Stimulated activated CD4-positive, alpha-beta T cell treated with anti-CD3 and anti-CD28 coated beads, Interleukin-1b, Interleukin-23, amount 100 ng/mL, for 1 hour (primary cell): ENCODE measurements at regions not wholly inside any gene's neighbourhood (a gene's known extent, or its start where the extent isn't known, plus 50 kb on each side); places are given as distances from the start of the nearest gene placed in this dataset.

Source experiments
- DNase-seq, 2 donors: peaks; one replicate each; pipeline ENCODE4 v3.0.0-alpha.2; 2020; ENCODE audit warnings: low read depth in 2 of 2

DNA sequence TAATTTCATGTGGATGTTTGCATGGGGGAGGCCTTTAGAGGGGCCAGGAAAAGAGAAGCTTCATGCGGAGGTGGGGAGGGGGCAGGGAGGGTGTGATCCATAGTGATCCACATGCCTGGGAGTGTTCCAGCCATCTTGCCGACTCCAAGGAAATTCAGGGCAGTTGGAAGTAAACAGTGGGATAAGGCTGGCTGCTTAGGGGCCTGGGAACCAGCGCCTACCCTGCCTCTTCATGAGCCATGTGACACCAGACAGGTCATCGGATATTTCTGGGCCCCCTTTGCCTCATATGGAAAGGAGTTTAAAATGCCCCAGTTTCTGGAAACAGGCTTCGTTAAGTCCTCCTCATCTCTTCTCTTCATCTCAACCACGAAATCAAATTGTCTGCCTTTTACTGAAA lies 983.2 kb downstream of the BCL11B start:
- DNase-seq: no peak

DNA sequence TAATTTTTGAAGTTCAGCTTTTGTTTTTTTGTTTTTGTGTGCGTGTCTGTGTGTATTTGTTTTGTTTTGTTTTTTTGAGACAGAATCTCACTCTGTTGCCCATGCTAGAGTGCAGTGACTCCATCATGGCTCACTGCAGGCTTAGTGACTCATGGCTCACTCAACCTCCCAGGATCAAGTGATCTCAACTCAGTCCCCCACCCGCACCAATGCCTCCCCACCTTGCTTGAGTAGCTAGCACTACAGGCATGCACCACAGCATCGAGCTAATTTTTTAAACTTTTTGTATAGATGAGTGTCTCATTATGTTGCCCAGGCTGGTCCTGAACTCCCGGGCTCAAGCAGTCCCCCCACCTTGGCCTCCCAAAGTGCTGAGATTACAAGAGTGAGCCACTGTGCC lies 981.4 kb downstream of the BCL11B start:
- DNase-seq: no peak

DNA sequence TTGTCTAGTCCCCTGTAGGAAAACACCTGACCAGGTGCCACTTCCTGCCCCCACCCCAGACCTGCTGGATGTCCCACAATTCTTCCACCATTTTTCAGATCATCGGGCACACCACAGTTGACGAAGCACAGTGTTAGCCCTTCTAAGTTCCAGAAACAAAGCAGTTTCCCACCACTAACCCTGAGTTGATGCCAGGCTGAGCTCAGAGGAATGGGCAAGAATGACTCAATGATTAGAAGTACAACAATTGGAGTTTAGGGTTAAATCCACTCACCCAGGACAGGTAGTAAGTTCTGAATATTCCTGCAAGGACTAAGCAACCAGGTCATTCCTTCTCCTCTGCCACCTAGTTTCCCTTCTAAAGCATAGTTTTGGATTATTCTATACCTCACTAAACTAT lies 979.8 kb downstream of the BCL11B start:
- DNase-seq: no peak

DNA sequence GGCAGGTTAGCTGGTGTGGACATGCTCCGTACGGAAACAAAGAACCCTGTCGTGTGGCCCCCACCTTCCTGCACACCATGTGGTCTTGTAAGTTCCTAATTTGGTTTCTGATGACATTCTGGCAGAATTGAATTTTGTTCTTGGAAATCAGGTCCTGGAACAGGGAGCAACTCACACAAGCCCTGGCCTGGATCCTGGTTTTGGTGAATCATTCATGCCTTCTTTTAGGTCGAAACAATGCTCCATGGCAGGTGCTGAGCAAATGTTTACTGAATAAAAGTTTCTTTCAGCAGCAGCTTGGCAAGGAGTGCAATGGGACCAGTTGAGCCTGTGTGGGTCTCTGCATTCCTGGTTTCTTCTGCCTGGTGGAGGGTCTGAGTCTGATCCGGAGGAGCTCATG lies 978.4 kb downstream of the BCL11B start:
- DNase-seq: no peak

DNA sequence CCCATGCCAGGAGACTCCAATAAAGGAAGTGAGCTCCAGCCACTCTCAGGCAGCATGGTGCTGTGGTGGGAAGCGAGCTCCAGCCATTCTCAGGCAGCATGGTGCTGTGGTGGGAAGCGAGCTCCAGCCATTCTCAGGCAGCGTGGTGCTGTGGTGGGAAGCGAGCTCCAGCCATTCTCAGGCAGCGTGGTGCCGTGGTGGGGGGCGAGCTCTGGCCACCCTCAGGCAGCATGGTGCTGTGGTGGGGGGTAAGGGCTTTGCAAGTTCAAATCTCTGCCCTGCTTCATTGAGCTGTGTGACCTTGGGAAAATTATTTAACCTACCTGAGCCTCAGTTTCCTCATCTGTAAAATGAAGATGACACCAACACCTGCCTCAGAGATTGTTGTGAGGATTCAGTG lies 975.1 kb downstream of the BCL11B start:
- DNase-seq: no peak

DNA sequence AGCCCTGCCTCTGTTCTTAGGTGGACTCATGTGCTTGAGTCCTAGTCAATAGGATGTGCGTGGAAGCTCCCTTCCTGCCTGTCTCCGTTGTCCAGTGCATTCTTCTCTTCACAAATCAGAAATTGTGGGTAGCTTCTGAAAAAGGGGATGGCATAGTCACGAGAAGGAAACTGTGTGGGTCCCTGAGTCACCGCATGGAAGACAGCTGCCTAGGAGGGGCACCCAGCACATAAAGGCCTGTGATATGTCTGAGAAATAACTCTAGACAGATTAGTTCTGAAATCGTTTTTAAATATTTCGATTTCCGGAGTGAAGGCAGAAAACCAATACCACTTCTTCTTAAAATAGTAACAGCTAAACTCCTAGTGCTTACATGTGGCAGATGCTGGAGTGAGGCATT lies 974.4 kb downstream of the BCL11B start:
- no peak for DNase-seq

DNA sequence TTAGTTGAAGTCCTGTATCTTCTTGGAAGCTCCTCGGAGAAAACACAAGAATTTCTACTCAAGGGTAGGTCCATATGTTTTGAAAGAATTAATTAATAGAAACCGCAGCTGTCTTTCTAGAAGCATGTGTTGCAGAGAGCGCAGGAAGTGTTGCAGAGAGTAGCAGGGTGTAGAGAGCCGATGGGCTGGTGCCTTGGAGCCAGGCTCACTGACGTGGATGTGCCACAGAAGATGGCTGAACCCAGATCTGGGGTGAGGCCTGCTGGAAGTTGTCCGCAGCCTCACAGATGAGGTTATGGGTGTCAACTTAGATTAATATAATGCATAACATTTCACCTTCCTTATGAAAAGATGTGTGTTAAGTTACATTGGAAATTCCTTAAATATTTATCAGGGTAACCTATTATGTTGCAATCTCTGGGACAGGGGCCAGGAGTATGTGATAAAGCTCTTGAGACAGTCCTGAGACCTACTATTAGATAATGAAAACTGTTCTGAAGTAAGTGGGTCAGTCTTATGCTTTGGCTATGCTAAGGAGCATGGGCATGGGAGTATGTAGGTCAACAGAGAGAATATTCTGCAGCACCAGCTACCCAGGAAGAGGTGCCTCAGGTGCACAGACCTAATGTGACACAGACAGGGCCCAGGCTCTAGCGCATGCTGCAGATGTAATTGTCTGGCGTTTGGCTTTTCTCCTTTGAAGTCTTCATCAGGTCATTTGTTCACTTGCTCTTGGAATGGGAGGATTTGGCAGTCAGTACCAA lies 973.3 kb downstream of the BCL11B start:
- DNase-seq: no peak

DNA sequence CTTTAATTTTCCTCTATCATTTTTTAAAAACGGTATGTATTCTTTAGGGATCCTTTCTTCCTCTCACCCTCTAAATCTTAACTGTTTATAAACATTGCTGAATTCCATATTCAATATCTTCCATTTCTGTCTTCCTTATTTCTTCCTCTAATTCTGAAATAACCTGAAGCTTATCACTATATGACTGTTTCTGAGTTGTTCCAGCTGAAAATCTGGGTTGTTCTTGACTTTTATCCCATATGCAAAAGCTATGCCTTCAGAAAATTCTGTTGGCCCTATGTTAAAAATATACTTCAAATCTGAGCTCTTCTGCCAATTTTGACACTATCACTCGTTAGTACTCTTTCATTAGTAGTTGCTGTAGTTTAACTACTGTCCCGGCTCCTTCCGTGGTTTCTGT lies 970.3 kb downstream of the BCL11B start:
- DNase-seq: no peak

DNA sequence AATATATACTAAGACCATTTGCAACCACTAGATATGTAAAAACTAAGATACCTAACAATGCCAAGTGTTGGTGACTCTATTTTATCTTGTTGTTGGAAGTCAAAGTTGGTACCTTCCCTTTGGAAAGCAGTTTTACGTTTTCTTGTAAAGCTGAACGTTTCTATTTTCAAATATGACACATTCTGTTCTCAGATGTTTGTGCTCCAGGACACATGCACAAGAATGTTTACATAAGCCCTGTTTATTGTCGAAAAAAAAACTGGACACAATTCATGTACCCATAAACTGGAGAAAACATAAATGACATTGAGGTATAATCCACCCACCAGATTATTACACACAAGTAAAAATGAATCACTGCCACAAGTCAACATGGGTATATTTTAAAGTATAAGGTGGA lies 967.4 kb downstream of the BCL11B start:
- DNase-seq: no peak

DNA sequence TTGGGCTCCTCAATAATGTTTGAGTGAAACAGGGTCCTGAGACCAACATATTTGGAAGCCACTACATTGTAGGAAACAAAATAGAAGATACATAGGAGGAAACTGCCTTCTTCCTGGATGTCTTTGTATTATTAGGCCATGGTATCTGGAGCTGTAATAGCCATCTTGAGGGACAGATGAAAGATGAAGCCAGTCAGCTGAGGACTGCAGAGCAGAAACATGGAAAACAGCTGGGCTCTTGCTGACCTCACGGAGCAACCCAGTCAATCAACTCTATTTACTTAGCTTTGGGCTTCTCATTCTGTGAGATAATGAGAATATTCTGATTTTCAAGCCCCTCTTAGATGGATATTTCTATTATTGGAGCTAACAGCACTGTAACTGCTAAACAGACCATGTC lies 962.4 kb downstream of the BCL11B start:
- DNase-seq: no peak

DNA sequence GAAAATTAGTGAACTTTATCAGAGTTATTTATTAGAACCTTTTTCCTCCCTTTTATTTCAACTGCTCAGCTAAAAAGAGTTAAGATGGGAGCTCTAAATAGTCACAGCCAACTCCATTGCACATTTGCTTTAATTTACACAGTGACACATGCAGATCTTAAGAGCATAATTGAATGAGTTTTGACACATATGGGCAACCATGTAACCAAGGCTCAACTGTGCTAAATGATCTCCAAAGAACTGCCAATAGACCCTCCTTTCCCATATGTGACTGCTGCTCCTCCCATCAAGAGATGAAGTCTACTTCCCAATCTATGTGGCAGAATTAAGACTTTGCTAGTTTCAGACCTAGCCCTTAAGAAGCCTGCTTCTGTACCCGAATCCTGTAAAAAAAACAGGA lies 960.0 kb downstream of the BCL11B start:
- DNase-seq: no peak

DNA sequence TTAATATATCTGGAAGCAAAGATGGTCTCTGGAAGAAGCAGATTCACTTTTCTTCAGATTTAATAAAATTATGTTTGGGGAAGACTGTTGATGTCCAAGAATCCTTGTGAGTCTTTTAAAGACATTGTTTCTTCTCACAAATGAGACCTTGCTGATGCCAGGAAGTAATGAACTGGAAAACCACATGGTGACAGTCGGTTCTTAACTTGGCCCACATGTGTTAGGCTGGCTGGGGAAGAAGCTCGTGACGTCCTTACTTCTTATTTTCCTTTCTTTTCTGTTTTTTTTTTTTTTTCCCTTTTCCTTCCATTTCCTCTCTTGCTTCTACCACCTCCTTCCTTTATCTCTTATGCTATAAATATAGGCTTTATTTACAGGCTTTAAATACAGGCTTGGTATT lies 950.2 kb downstream of the BCL11B start:
- DNase-seq: no peak

DNA sequence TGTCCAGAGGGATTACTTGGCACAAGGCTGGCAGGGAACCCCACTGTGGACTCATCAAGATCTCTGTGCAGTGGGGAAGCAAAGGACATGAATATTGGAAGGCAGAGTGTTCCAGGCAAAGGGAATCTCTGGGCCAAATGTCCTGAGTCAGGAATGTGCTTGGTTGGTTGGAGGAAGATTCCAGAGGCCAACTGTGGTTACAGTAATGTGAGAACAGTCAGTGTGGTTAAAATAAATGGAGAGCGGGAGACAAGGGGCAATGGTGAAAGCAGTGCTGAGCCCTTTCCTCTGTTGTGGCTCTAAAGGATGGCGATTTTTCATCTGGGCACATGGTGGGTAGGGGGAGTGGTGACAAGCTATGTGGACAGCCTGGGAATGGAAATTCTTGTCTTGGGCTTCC lies 948.2 kb downstream of the BCL11B start:
- no peak for DNase-seq

DNA sequence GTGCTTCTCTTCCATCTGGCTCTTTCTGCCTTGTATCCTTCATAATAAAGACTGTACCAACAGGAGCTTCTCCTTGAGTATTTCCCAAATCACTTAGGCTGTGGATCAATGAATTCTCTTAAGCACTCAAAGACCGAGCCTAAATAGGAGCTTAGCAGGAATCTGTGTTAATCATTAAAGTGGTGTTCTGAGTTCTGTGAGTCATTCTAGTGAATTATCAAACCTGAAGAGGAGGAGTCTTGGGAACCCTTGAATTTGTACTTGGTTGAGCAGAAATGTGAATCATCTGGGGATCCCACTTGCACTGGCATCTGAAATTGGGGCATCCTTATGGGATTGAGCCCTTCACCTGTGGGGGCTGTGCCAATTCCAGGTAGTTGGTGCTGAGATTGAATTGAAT lies 946.2 kb downstream of the BCL11B start:
- no peak for DNase-seq

DNA sequence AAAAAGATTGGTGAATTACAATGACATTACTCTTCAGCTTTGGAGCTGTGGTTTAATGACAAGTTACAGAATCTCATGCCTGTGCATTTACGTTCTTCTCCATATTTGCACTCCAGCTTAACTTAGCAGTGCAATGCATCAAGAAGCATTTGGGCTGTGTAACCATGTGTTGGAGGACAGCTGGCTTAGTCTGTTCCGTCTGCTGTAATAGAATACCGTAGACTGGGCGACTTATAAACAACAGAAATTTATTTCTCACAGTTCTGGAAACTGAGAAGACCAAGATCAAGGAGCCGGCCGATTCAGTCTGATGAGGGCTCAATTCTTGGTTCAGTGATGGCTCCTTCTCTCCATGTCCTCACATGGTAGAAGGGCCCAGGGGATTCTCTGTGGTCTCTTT lies 943.5 kb downstream of the BCL11B start:
- no peak for DNase-seq

DNA sequence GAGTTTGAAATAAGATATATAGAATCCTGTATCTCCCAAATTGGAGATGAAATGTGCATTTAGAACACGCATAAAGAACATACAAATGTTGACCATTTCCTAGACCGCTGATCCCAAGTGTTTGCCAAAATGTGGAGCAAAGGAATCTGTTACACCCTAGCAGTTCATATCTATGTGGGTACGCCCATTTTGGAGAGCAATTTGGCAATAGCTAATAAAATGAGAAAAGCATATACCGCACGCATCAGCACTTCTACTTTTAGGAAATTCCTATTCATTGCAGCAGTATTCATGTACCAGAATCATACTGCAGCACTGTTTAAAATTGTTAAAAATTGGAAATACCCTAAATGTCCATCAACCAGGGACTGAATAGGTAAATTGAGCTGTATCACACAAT lies 937.8 kb downstream of the BCL11B start:
- DNase-seq: no peak

DNA sequence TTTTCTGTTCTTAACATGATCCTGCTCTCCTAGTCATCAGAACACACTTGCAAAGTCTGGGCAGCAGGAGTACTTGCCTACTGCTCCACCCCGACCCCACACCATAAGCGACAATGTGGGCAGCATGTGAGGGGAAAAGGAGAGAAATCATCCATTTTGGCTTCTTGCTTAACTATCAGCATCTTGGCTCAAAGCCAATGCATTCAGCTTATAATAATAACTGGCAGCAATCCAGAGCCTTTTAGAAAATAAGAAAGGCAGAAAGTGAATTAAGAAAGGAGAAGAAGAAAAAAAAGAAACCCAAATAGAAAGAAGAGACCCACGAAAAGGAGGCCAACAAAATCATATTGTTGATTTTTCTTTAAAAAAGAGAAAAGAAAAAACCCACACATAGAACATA lies 930.8 kb downstream of the BCL11B start:
- no peak for DNase-seq

DNA sequence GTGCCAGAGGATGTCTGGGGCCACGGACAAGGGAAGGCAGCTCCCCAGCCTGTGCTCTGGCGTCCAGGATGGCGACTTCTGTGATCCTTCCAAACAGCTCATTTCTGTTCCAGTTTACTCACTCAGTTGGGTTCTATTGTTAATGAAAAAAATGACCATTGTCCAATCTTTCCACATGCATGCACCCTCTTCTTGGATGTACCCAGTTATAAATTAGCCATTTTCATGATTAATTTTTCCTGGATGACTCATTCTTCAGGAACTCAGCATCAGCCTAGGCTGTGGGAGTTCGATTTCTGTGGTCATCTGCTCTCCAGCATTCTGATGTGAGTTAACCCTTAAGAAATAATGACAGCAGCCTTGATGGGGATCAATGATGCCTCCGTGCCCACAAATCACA lies 926.8 kb downstream of the BCL11B start:
- DNase-seq: no peak

DNA sequence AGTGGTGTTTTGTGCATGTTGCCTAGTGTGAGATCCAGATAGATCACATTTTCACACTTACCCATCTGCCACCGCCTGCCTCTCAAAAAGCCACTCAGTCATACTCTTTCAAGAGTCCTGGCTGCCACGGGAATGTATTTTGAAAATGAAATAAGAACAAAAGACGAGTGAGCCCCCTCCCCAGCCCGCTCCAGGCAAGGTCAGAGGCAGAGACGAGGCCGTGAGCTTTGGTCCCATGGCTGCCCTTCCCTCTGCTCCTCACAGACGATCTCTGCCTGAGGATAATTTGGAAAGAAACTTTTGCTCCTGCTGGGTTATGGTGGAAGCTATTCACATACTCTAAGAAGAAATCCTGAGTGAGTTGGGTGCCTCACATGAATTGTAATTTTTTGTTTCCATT lies 924.3 kb downstream of the BCL11B start:
- no peak for DNase-seq

DNA sequence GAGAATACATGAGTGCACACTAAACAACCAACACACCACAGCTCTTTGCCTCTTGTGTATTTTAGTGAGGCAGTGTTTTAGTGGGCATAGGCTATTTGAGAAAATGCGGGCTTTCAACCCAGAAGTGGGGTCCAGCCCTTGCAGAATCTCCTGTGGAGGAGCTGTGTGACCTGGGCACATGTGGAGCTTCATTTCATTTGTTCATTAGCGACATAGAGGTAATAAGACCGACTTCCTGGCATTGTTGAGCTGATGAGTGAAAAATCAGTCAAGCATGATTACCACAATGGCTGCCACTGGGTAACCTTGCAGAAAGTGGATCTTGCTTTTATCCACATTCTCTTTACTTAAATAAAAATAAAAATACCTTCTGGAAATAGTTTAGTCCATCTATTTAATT lies 923.5 kb downstream of the BCL11B start:
- no peak for DNase-seq

DNA sequence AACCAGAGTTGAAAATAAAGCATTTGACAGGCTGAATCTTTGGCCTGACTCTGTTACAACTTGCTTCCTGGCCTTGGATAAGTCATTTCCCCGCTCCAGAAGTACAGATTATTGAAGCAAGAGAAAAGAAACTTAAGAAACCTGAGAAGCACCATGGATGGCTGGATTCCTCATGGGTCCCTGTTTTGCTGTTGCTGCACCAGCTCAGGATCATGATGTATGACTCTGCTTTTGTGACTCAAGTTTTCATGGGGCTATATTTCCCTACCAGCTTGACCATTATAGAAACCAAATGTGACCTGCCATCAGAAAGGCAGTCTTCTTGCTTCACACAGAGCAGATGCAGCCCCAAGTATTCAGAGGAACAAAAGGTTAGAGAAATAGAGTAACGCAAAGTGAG lies 921.8 kb downstream of the BCL11B start:
- DNase-seq: no peak

DNA sequence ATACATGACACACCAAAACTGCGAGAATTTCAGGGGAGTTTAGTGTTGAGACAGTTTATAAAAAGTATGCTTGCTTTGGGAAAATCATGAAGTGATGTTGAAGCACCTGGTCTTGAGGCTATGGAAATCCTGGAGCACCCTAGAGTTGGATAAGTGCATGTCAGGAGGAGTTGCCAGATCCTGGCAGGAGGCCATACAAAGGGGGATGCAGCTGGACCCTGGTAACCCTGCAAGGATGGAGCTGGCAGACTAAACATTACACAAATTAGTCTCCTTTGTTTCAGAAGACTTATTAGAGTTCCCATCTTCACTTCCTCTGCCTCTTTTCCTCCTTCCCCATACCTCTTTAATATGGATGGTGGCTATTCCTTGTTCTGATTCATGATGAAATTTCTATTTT lies 907.0 kb downstream of the BCL11B start:
- no peak for DNase-seq

DNA sequence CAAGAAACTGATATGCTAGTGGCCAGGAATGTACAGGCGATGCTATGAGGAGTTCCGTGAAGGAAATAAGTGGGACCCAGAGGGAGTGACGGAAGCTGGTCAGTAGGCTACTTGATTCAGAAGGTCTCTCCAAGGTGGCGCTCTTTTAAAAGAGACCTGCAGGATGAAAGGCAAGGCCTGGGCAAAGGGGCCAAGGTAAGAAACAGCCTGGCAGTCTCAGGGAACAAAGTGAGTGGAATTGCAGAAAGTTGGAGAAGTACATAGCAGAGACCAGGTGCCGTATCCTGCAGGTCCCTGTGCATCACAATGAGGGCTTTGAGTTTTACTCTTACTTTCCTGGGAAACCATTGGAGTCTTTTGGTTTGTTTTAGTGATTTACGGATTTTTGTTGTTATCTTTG lies 905.6 kb downstream of the BCL11B start:
- DNase-seq: no peak

DNA sequence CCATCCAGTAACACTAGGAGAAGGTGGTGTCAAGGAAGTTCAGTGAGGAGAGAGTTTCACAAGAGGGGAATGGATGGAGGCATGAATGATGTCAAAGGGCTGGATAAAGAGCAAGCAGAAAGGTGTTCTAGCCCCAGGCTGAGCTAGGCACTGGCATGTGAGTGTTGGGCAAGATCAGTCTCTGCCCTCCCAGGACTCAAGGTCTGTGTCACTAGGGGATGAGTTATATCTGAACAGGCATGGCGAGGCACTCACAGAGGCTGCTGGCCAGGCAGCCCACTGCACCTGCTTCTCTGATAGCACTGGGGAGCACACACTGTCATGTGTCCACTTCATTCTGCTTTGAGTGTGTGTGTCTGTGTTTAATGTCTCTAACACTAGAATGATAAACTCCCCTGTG lies 903.8 kb downstream of the BCL11B start:
- no peak for DNase-seq
